GM19035 (cell line): ENCODE measurements at regions not wholly inside any gene's neighbourhood (a gene's known extent, or its start where the extent isn't known, plus 50 kb on each side); places are given as distances from the start of the nearest gene placed in this dataset.

Experiments used
- ATAC-seq: cut with Tn5 transposase; IDR thresholded peaks from one replicate; pipeline ENCODE4 v1.9.1; 2021; ENCODE audit not compliant: unreplicated experiment

- no peak for ATAC-seq
Measured at GRCh38 chrX:78496483-78496882, 162.6 kb downstream of the RTL3 start.

- no peak for ATAC-seq
Measured at GRCh38 chrX:78493180-78493579, 165.8 kb upstream of the CYSLTR1 start.

DNA sequence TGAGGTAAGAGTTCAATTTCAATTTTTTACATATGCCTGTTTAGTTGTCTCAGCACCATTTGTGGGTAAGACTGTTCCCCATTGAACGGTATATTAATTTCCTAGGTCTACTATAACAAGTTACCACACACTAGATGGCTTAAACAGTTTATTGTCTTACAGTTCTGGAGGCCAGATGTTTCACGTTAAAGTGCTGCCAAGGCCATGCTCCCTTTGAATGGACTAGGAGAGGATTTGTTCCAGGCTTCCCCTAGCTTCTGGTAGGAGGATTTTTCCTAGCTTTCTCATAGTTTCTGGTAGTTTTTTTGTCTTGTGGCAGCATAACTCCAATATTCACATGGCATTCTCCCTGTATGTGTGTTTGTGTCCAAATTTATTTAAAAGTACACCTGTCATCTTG is 149.3 kb upstream of the CYSLTR1 start:
- no peak for ATAC-seq

DNA sequence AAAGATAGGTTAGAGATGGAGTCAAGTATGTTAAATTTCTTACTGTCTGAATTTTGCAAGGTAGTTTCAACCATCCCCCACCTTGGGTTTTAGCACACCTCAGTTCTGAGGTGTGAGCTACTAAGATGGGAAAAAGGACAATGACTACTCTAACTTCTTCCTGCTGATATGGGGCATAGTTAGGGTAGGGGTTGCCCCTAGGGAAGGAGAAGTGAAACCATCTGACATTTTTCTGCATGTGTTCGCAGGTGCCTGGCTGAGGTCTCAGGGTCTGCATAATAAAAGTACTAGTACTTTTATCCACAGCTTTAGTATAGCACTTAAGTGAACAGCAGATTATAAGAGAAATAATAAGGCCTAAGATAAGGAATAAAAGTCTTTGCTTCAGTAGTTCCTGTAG is 129.5 kb upstream of the CYSLTR1 start:
- no peak for ATAC-seq

DNA sequence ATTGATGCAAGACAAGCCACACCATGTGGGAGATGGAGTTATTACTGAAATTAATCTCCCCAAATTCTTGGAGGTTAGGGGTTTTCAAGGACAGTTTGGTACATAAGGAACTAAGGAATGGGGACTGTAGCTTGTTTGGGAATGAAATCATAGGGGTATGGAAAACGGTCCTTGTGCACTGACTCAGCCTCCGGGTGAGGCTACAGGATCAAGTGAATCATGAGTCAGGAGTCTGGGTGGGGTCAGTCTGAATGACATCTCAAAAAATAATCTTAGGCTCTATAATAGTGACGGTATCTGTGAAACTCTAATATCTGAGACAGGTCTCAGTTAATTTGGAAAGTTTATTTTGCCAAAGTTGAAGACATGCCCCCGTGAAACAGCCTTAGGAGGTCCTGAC is 128.5 kb upstream of the CYSLTR1 start:
- ATAC-seq = no peak

- no peak for ATAC-seq
Measured at GRCh38 chrX:78452356-78452755, 124.9 kb upstream of the CYSLTR1 start.

- no peak for ATAC-seq
Measured at GRCh38 chrX:78437621-78438020, 110.2 kb upstream of the CYSLTR1 start.

DNA sequence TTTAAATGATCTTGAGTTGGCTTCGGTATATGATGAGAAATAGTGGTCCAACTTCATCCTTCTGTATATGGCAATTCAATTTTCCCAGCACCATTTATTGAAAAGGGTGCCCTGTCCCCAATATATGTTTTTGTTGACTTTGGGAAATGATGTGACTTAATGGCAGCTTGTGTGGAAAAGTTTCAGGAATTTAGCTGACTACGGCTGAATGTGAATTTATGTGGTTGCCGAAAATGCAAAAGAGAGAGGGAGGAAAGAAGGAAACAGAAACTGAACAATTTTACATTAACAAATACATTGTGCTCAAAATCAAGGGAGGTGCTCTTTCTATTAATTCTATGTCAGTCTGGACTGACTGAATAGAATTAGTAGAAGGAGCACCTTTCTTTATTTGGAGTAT is 101.8 kb upstream of the CYSLTR1 start:
- ATAC-seq = no peak

GRCh38 chrX:78388663-78389062 is 61.3 kb upstream of the CYSLTR1 start:
- no peak for ATAC-seq

DNA sequence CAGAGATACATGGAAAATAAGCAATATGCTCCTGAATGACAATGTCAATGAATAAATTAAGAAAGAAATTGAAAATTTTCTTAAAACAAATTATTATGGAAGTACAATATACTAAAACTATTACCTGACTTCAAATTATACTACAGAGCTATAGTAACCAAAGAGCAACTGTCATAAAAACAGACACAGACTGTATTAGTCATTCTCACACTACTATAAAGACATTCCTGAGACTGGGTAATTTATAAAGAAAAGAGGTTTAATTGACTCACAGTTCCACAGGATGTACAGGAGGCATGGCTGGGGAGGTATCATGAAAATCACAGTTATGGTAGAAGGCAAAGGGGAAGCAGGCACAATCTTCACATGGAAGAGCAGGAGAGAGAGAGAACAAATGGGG is 60.0 kb upstream of the CYSLTR1 start:
- no peak for ATAC-seq

DNA sequence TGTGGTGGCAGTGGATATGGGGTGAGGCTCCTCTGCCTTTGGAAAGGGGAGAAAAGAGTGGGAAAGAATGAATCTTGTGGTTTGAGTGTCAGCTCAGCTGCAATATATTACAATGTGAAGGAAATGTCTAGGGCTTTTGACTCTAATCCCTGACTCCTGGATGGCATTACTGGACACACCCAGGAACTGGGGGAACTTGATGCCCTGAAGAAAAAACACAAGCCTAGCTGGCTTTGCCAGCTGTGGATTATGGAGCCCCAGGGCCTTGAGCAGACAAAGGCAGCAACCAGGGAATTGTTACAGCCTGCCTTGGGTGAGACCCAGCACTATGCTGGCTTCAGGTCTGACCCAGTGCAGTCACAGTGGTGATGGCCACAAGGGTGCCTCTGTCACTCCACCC is 57.1 kb upstream of the CYSLTR1 start:
- ATAC-seq = no peak

GRCh38 chrX:78383594-78383993 is 56.2 kb upstream of the CYSLTR1 start:
- no peak for ATAC-seq

- no peak for ATAC-seq
Measured at GRCh38 chrX:78378476-78379115, 51.2 kb upstream of the CYSLTR1 start.
